PC-3 (cell line): ENCODE measurements at regions not wholly inside any gene's neighbourhood (a gene's known extent, or its start where the extent isn't known, plus 50 kb on each side); places are given as distances from the start of the nearest gene placed in this dataset.

ENCODE experiments used
- ATAC-seq: fragments of 200-7000 bp; cut with Tn5 transposase; 2 replicates; pipeline ENCODE4 v1.9.1; 2020; ENCODE audit warnings: mild to moderate bottlenecking, moderate library complexity
- BruUV-seq: library from RNA; stranded (reverse); fragments of 400-500 nt; replicated peaks from 2 replicates; lab custom pipeline; 2021; lab: Mats Ljungman, UMichigan
- CTCF ChIA-PET: fragments of 300-600 bp; sonication (Branson Sonifier 250); formaldehyde crosslinking; loops from one replicate; lab custom pipeline; 2022; ENCODE audit warnings: antibody characterized with exemption; lab: Charles Lee
- POLR2A ChIA-PET: fragments of 300-600 bp; sonication (Branson Sonifier 250); formaldehyde crosslinking; loops from one replicate; lab custom pipeline; 2022; ENCODE audit warnings: antibody characterized with exemption; ENCODE audit not compliant: unreplicated experiment; lab: Charles Lee
- DNase-seq: peaks from one replicate; pipeline ENCODE4 v3.0.0-alpha.2; 2015
- H2AFZ ChIP-seq: fragments of 300-600 bp; sonication (generic); 2 replicates; pipeline ENCODE4 v1.6.0; 2016; ENCODE audit warnings: antibody characterized with exemption, low read length
- H3F3A ChIP-seq: fragments of 300-600 bp; sonication (generic); one replicate; pipeline ENCODE4 v1.6.0; 2017; ENCODE audit warnings: antibody characterized with exemption, low read length, control low read depth, mild to moderate bottlenecking; ENCODE audit not compliant: unreplicated experiment
- H3K27ac ChIP-seq: fragments of 300-600 bp; sonication (generic); 2 replicates; pipeline ENCODE4 v1.5.1; 2016; ENCODE audit warnings: mild to moderate bottlenecking, low read length
- H3K27me3 ChIP-seq: fragments of 300-600 bp; sonication (generic); 2 replicates; pipeline ENCODE4 v1.6.1; 2016; ENCODE audit warnings: low read length, mixed read lengths
- H3K36me3 ChIP-seq: fragments of 300-600 bp; sonication (generic); 2 replicates; pipeline ENCODE4 v1.6.1; 2016; ENCODE audit warnings: low read depth, mixed run types, low read length, mixed read lengths
- H3K4me1 ChIP-seq: fragments of 300-600 bp; sonication (generic); 2 replicates; pipeline ENCODE4 v1.5.1; 2016; ENCODE audit warnings: low read length; ENCODE audit not compliant: insufficient read depth
- H3K4me2 ChIP-seq: fragments of 300-600 bp; sonication (generic); 2 replicates; pipeline ENCODE4 v1.6.0; 2016; ENCODE audit warnings: low read length
- H3K4me3 ChIP-seq: fragments of 300-600 bp; sonication (generic); 2 replicates; pipeline ENCODE4 v1.5.1; 2016; ENCODE audit warnings: mild to moderate bottlenecking, low read length, mixed read lengths
- H3K79me2 ChIP-seq: fragments of 300-600 bp; sonication (generic); 2 replicates; pipeline ENCODE4 v1.6.1; 2017; ENCODE audit warnings: low read length, mixed read lengths
- H3K9ac ChIP-seq: fragments of 300-600 bp; sonication (generic); 2 replicates; pipeline ENCODE4 v1.6.0; 2016; ENCODE audit warnings: mild to moderate bottlenecking, low read length
- H3K9me2 ChIP-seq: fragments of 300-600 bp; sonication (generic); replicated peaks from 2 replicates; pipeline ENCODE4 v1.6.1; 2016; ENCODE audit warnings: mixed run types, low read length, mixed read lengths
- H3K9me3 ChIP-seq: fragments of 300-600 bp; sonication (generic); 2 replicates; pipeline ENCODE4 v1.6.1; 2016; ENCODE audit warnings: low read length, mixed read lengths
- H4K20me1 ChIP-seq: fragments of 300-600 bp; sonication (generic); 2 replicates; pipeline ENCODE4 v1.6.1; 2016; ENCODE audit warnings: low read length, mixed read lengths
- EZH2 ChIP-seq: fragments of 300-600 bp; sonication (generic); IDR thresholded peaks from one replicate; pipeline ENCODE4 v1.6.1; 2017; ENCODE audit warnings: antibody characterized with exemption, mild to moderate bottlenecking, low read length; ENCODE audit not compliant: unreplicated experiment
- EZH2phosphoT487 ChIP-seq: fragments of 300-600 bp; sonication (generic); IDR thresholded peaks from 2 replicates; pipeline ENCODE4 v1.6.1; 2018; ENCODE audit warnings: mild to moderate bottlenecking, antibody characterized with exemption, low read length, borderline replicate concordance
- intact Hi-C: fragments of 100-400 bp; cut with micrococcal nuclease; formaldehyde crosslinking; loops from 2 replicates; pipeline ENCODE4 v1.9.0; 2023
- TF ChIP-seq, protein P1 (sequence below): fragments of 300-600 bp; sonication (generic); conservative IDR thresholded peaks from 2 replicates; pipeline ENCODE4 v1.5.1; 2017; ENCODE audit warnings: antibody characterized with exemption, low read depth, mild to moderate bottlenecking, low read length

DNA sequence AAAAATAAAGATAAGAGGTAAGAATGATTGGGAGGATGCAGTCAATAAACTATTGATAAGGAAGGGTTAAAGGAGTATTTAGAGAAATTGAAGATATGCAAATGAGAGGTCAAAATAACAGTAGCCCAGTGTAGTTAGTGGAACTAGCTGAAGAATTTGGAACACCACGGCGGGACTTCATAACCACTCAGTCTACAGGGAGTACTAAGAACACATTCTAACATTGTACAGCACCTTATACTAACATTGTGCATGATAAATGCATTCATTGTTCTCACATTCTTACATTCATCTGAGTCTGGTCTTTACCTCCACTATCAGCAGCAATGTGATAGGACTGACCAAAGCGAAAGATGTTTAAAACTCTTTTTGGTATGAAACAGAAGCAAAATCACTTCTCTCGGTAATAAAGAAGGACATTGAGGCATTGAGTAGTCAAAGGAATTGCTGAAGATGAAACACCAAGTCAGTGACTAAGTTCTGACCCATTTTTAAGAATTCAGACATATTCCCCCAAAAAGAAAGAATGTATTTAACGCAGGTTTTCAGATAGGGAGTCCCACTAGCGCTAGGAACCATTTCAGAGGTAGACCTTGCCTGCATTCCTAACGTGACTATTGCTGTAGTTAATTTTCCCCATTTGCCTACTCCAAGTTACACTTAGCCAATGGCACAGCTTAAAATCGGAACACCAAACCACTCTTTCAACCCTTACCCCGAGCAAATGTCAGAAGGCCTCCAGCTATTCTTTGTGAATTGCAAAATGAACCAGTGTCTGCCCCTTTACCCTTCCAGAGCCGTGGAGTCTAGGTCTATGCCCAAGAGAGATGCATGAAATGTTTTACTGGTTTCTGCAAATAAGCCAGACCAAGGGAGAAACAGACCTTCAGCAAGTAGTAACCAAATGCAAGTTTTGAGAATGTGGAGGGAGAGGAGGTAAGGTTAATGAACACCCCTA is 108.8 kb upstream of the IRF2BP2 start:
- H3K4me2 ChIP-seq, result no peak overlapping the region
- H3K79me2 ChIP-seq, result no peaks in the 10 kb centered on the region
- POLR2A ChIA-PET, result no interaction called here
- no TSS peak for BruUV-seq
- intact Hi-C loops, result no loop called here
- no peak overlapping the region for H3K27ac ChIP-seq
- DNase-seq (no peak), ATAC-seq (no peak)
- H2AFZ ChIP-seq, result no peak overlapping the region
- H3K36me3 ChIP-seq, result no peaks in the 10 kb centered on the region
- H3K4me1 ChIP-seq, result peaks cover 23% of the 10 kb centered on the region
- H3K4me3 ChIP-seq, result no peak overlapping the region
- no peaks in the 10 kb centered on the region for H3K27me3 ChIP-seq
- no peak overlapping the region for H3K9ac ChIP-seq
- no peaks in the 10 kb centered on the region for H3K9me3 ChIP-seq
- no peaks in the 10 kb centered on the region for H4K20me1 ChIP-seq
- peaks cover 7% of the 10 kb centered on the region for H3F3A ChIP-seq
- CTCF ChIA-PET, result no interaction called here
- no peaks in the 10 kb centered on the region for H3K9me2 ChIP-seq
- TF ChIP-seq EZH2phosphoT487, result no peak
- TF ChIP-seq, protein P1, sequence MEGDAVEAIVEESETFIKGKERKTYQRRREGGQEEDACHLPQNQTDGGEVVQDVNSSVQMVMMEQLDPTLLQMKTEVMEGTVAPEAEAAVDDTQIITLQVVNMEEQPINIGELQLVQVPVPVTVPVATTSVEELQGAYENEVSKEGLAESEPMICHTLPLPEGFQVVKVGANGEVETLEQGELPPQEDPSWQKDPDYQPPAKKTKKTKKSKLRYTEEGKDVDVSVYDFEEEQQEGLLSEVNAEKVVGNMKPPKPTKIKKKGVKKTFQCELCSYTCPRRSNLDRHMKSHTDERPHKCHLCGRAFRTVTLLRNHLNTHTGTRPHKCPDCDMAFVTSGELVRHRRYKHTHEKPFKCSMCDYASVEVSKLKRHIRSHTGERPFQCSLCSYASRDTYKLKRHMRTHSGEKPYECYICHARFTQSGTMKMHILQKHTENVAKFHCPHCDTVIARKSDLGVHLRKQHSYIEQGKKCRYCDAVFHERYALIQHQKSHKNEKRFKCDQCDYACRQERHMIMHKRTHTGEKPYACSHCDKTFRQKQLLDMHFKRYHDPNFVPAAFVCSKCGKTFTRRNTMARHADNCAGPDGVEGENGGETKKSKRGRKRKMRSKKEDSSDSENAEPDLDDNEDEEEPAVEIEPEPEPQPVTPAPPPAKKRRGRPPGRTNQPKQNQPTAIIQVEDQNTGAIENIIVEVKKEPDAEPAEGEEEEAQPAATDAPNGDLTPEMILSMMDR, result no peak
- TF ChIP-seq EZH2, result no peak

DNA sequence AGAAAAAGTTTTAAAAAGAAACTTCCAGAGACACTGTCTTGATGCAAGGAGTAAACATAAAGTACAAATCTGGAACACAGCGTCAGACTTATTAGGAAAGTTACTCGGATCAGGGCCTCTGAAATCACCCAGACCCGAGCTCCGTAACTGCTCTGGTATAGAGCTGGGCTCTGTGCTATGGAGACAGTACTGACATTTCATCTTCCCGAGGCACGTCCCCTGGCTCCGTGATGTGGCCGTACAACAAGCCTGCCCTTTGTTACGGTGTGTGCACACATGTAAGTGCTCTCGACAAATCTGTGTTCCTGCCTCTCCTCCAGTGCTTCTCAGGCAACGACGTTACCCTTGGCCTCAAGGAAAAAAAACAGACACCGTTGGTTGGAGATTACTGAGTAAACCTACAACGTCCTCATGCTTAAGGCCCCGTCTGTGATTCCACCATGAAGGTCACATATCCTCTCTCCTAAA is 107.0 kb upstream of the IRF2BP2 start:
- Histone ChIP-seq H2AFZ (no peak overlapping the region), H3K4me1 (peaks cover 5% of the 10 kb centered on the region), H4K20me1 (no peaks in the 10 kb centered on the region), H3K9ac (no peak overlapping the region), H3K4me3 (no peak overlapping the region), H3F3A (no peaks in the 10 kb centered on the region), H3K36me3 (no peaks in the 10 kb centered on the region), H3K9me3 (no peaks in the 10 kb centered on the region), H3K27me3 (no peaks in the 10 kb centered on the region), H3K79me2 (no peaks in the 10 kb centered on the region), H3K9me2 (no peaks in the 10 kb centered on the region), H3K27ac (no peak overlapping the region), H3K4me2 (no peak overlapping the region)
- no TSS peak for BruUV-seq
- ChIA-PET POLR2A (no interaction called here), CTCF (no interaction called here)
- DNase-seq (no peak), ATAC-seq (no peak)
- TF ChIP-seq, protein P1, result no peak
- TF ChIP-seq EZH2, result no peak
- TF ChIP-seq EZH2phosphoT487, result no peak
- intact Hi-C loops, result no loop called here
